NCI-H510A treated with DMSO at 0.1 percent for 48 hours (cell line): ENCODE measurements at regions not wholly inside any gene's neighbourhood (a gene's known extent, or its start where the extent isn't known, plus 50 kb on each side); places are given as distances from the start of the nearest gene placed in this dataset.

ENCODE experiments used
- DNase-seq: peaks from one replicate; lab custom pipeline; 2025; lab: John Stamatoyannopoulos, UW

DNA sequence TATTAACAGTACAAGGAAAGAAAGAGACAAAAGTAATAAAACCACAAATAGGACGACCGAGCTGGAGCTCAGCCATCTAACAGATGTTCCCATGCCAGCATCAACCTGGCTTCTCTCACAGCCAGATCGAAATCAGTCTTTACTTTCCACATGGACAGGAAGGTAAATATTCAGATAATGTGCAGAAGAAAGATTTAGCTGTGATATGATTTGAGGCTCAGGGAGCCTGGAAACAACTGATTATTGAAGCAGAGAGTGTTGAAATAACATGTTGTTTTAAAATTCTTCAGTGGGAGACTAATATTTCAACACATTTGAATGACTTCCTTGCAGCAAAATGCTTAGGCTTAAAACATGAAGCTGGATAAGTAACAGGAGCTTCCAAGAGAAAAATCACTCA lies 546.8 kb downstream of the ETS1 start:
- no peak for DNase-seq

DNA sequence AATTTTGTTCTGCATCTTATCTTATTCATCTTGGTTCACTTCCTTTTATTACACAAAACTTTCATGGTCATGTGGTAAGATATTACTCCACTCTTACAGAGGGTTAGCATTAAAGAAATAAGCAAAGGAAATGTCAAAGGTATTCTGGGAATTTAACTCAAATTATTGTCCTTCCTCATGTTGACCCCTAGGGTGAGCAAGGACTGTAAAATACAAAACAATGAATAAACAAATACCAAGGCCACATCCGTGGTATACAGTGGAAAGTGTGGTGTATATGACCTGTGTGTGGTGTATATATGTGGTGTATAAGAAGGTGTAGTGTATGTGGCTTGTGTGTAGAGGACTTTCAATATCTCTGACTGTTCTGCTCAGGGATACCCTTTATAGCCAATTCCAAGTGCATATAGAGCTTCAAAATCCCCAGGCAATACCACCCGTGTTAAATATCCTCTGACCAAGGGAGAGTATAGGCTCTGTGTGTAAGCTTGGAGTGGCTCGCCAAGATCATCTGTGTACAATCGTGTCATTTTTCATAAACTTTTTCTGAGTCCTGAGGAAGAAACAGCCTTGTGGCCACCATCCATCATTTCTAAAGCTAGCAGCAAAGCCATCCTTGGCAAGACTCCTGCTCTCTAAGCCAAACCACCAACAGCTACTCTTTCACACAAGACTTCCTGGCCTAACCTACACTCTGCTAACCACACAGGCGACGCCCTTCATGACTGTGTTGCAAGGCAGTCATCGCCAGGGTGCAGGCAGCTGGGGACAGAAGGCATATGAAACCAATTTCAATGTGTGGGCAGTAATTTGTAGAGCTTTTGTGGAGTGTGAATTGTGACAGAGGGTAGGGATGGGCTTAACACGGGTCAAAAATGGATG lies 548.0 kb downstream of the ETS1 start:
- no peak for DNase-seq

DNA sequence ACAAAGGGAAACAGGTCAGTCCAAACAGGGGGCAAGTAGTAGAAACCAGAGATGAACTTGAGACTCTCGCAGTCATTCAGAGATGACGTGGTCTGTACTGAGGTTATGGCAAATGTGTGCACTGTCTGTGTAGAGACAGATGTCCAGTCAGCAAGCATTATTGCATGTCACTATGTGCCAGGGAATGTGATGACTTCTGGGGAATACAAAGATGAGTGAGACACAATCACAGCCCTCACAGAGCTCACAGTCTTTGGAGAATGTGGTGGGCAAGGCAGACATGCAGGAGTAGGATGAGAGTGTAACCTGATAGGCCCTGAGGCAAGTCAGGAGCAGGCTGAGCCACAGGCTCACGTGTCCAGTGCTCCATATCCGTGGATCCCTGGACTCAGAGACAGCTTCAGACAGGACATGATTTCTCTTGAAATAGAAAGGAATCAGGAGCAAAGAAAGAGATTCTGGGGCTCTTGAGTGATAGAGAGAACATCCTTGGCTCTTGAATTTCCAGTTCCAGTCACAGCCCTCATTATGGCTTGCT lies 550.7 kb downstream of the ETS1 start:
- no peak for DNase-seq

DNA sequence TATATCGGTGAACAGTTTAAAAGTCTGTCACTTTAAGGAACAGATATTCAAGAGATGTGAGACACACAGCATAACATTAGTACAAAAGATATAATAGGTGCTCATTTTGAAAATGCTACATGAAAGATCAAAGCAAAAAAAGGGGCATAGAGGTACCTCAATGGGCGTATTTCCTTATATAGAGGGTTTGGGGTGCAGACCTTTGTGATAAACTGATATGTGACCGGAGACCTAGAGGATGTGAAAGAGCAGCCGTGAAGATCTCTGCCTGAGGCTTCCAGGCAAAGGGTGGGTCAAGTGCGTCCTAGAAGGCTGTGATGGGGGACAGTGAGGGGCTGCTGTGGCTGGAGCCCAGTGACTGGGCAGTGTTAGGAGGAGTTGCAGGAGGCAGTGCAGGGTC lies 551.4 kb downstream of the ETS1 start:
- no peak for DNase-seq

DNA sequence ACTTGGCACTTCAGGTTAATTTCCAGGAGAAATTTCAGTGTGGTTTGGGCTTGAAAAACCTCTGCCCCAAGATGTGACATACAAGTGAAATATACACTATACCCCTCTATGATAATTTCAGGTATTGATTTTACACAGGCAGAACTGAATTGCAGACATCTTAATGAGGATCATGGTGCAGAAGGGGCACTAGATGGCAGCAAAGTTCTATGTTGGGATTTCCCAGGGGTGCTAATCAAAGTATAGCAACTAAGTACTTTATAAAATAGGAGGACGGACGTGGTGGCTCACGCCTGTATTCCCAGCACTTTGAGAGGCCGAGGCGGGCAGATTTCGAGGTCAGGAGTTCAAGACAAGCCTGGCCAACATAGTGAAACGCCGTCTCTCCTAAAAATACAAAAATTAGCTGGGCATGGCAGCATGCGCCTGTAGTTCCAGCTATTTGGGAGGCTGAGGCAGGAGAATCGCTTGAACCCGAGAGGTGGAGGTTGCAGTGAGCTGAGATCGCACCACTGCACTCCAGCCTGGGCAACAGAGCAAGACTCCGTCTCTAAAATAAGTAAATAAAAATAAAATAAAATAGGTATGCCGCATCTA lies 555.7 kb downstream of the ETS1 start:
- DNase-seq, result peak; percentile 93

DNA sequence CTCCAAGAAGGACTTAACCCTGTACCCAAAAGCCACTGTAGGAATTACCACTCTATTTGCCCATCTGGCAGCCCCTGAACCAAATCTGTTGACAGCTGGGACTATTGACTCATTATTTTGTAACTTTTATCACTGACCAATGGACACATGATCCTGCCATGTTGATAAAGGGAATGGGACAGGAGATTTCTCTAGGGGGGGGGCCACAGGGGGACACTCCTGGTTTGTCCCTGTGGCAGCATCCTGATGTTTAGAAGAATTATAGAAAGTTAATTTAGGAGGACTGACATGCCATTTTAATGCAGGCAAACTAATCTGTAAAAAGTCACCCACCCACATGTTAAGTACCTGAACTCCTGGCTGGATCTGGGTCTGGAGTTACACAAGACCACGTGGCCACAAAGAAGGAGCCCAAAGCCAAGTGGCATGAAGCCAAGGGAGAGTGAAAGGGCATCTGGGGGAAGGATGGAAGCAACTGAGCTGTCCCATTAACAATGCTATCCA lies 558.1 kb downstream of the ETS1 start:
- DNase-seq, result no peak

DNA sequence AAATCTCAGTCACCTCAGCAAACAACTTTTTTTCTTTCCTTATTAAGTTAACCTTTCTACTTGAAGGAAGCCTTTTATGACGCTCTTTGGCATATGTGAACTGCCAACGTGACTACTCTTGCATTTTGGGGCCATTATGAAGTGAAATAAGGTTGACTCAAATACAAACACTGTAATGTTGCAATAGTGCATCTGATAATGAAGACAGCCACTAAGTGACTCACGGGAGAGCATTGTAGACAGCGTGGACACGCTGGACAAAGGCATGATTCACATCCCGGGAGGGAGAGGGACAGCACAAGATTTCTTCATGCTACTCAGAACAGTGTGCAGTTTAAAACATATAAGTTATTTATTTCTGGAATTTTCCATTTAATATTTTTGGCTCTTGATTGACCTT lies 560.8 kb downstream of the ETS1 start:
- no peak for DNase-seq

DNA sequence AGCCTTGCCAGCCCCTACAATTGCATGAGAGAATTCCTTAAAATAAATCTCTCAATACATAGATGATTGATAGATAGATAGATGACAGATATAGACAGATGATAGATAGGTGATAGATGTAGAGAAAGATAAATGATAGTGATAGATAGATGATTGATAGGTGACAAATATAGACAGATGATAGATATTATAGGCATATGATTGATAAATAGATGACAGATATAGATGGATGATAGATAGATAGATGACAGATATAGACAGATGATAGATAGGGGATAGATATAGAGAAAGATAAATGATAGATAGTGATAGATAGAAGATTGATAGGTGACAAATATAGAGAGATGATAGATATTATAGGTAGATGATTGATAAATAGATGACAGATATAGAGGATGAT lies 564.6 kb downstream of the ETS1 start:
- no peak for DNase-seq

DNA sequence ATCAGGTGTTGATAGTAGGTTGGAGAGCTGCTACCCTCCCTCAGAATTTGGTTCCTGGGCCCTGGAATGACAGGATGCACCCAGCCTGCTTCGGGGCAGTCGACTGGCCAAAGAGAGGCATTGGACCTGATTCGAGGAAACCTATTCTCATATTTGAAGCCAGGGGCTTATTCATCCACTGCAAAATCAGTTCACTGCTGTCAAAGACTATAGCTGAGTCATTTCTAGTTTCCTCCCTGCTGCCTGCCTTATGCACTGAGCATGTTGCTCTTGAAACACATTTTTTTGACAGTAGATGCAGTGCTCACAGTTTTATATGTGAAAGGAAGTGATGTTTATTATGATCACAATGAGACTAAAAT lies 565.4 kb downstream of the ETS1 start:
- DNase-seq, result no peak

DNA sequence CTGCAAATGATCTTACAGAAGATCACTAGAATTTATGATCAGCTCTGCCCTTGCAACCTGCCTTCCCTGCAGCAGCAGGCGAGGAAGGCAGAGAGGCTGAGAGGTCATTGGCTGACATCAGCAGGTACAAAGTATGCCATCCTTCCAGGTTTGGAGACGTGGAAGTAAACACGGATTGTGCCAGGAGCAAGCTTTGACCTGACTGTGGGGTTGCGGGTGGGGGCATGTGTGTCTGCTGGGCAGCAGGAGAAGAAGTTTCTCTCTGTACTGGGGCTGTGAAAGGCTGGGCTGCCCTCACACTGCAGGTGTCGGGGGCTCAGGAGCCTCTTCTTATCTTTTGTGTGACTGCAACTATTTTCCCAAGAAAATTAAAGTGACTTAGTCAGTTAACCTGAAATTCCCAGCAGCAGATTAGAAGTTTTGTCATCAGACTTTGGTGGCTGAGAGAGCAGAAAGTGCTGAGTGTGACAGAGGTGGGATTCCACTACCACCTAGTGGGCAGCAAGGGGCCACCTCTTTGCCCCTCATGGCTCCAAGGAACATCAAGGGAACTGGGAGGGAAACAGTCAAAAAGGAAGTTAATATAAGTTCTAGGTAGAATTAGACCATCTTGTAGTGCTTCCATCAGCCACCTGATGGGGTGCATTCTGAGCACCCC lies 565.9 kb downstream of the ETS1 start:
- no peak for DNase-seq

DNA sequence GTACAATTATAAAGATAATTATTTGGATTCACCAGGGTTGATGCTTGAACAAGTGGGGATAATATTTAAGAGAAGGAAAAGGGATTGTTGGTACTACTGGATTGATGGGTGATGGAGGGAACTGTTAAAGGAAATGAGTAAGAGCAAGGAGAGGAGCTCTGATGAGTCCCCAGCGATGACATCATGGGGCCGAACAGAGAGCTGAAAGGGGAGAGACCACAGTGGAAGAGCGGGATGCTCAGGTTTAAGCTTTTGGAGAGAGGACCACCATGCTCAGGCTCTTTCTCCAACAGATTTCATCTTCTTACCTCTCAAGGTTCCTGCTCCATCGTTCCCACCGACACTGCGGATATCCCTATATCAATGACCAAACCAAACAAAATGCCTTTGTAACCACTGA lies 568.7 kb downstream of the ETS1 start:
- DNase-seq, result no peak

DNA sequence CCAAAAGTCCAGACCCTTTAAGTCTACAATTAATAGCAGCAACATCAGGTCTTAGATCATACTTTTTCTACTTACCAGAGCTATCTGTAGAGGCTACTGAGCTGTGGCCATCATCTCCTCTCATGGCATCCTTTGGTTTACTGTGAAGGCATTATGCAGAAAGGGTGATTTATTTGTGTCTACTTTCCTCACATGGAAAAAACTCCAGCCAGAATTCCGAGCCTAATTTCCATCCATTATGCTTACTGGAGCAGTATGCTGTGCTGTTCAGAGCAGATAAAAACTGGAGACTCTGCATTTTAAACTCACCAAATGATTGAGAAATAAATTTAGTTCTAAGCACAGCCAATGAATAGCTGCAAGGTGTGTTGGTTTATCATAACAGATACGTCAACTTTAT lies 581.8 kb downstream of the ETS1 start:
- DNase-seq, result no peak

DNA sequence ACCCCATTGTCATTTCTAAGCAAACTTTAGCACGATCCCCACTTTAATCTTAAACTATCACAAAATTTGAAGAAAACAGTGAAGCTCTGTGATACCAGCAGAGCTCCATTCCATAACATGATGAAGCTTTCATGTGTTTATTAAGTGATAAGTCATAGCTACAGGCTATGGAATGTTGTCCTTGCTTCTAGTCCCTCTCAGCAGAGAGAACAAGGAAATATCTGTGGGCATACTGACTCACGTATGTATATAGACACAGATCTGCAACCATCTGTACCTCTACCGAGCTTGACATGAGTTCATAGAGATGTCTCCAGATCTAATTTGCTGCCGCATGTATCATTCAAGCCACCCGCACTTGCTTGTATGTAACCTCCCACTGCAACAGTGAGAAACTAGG lies 588.9 kb downstream of the ETS1 start:
- no peak for DNase-seq

DNA sequence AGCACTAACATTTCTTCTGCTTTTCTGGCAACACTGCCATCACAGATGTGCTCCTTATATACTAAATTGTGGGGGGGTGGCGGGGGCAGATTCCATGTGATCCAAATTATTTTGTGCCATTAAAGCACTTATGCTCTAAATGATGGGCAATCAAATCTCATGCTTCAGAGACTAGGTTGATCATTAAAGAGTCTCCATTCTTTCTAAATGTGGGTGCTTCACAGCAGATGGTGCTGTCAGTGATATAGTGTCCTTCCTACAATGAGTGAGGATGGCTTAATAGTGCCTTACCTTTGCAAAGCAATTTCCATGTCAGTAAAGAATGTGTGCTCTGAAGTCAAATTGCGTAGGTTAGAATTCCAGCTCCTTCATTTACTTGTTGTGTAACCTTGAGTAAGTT lies 589.8 kb downstream of the ETS1 start:
- DNase-seq, result no peak

DNA sequence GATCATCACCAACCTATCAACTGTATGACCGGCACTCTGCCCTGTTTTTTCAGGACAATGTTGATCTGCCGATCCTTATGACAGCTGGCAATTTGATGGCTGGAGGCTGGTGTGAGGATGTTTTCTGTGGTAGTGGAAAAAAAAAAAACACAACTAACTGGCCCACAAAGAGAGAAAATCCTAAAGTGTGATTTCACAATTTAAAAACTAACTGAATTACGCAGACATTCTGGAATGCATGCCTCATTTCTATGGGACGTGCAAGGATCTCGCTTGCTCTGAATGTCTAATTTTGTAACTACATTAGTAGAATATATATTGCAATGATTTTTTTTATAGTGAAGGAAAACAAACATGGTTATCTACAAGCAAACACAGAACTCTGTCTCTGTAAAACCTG lies 590.5 kb downstream of the ETS1 start:
- DNase-seq, result no peak

DNA sequence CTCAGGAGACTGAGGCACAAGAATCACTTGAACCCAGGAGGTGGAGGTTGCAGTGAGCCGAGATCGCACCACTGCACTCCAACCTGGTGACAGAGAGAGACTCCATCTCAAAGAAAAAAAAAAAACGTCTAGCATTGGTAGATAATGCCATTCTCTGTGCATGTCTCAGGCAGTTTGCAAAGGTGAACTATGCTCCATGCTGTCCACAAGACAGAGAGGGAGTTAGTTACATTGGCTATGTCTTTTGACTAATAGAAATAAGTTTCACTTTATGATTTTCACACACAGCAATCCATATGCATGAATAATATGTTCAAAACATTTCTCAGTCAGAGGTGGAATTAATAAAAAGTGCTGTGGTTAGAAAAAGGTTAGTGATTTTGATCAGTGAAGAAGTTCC lies 591.4 kb downstream of the ETS1 start:
- DNase-seq, result no peak

DNA sequence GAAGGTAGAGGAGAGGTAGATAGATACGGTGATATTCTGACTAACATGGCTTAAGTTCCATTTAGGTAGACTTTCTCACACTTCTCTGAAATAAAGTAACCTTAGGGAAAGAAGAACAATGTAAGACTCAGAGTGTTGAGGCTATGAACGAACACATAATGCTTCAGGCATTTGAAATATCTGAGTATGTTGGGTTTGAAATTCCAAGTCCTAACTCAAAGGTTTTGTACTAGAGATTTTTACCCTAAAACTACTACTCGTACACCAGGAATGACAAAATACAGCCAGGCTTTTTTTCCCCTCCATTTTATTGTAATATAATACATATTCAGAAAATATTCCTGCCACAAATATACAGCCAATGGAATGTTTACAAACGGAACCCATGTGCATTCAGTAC lies 592.6 kb downstream of the ETS1 start:
- DNase-seq, result no peak

DNA sequence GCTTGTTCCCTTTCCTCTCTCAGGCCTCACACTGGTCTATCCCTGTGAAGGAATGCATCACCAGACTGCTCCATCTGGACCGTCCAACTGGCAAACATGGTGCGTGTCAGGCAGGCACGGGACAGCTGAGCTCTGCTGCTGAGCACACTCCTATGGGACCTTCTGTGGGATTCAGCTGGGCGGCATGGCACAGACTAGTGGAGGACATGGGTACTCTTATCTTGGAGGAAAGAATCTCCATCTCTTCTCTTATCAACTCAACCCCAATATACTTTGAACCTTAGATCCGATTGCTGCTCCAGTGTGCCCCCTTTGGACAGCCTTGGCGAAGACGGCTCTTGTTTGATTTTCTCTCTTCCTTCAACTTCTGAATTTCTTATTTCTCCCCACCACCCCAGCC lies 593.6 kb downstream of the ETS1 start:
- DNase-seq, result no peak

DNA sequence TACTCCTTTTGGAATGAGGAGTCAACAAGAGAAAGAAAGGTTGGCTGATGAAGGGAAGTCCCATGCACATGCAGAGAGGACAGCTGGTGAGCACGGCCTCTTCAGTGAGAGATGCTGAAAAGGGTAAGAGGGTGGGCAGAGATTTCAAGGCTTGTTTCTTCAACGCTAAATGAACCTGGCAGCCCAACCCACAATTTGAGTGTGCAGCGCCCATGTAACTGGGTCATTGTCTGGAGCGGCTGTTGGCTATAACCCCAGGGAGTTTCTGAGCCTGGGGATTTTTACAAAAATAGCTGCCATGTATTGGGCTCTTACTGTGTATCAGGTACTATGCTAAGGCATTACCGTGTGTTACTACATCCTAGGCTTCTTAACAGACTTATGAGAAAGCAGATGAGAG lies 594.1 kb downstream of the ETS1 start:
- DNase-seq, result no peak

DNA sequence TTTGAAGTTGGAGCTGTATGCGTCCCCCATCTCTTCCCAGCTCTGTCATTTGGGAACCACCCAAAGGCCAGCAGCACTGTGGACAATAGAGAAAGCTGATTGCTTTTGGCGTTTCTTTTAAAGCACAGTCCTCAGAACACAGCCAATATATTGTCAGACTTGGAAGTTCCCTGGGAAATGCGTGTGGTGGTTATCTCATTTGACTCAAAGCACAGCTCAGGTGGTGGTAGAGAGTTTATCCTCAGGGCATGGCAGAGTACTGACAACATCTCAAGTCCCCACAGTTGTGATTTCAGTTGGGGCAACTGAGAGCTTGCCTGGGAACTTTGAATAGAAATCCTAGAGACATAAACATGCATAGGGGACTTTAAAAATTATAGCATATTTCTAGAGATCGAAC lies 601.3 kb downstream of the ETS1 start:
- DNase-seq, result no peak

DNA sequence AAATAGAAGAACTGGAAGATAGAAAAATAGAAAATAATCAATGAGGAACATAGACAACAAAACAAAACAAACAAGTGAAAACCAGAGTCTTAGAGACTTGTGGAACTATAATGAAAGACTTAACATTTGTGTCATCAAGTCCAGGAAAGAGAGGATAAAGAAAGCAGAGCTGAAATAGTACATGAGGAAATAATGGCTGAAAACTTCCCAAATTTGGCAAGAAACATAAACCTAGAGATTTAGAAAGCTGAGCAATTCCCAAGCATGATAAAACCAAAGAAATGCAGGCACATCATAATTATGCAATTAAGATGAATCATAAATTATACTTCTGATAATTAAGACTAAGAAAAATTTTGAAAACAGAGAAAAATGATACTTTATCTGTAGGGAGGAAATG lies 614.5 kb downstream of the ETS1 start:
- no peak for DNase-seq

DNA sequence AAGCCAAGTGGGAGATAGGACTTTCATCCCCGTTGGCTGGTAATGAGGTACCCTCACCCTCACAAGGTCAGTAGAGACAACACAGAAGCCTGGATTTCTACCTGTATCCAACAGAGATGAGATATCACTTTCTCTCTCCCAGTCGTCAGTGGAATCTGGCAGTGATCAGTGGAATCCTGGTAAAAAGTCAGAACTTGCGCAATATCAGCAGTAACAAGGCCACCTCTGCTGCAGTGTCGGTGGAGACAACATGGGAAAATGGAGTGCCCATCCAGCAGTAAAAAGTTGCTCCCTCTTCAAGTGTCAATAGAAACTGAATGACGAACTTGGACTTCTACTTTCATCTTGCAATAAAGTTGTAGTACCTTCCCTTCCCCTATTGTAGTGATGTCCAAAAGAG lies 615.9 kb downstream of the ETS1 start:
- no peak for DNase-seq

DNA sequence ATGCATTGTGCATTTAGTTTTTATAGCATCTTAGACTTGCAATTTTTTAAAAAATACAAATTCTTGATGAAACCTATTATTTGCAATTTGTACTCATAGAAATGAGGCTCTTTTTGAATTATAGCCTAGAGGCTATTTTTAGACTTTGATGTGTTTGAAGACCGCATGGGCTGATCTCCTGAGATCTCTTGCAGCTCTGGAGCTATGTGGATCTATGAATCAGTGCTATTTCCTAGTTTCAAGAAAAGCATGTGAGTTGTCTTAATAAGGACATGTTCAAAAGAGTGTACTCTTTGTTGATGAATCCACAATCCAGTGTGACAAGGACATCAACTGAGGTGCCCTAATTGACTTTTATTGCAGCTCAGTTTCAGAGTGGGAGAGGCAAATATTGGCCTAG lies 620.5 kb downstream of the ETS1 start:
- no peak for DNase-seq
